ENCODE measurements at regions not wholly inside any gene's neighbourhood (a gene's known extent, or its start where the extent isn't known, plus 50 kb on each side); places are given as distances from the start of the nearest gene placed in this dataset.

DNA sequence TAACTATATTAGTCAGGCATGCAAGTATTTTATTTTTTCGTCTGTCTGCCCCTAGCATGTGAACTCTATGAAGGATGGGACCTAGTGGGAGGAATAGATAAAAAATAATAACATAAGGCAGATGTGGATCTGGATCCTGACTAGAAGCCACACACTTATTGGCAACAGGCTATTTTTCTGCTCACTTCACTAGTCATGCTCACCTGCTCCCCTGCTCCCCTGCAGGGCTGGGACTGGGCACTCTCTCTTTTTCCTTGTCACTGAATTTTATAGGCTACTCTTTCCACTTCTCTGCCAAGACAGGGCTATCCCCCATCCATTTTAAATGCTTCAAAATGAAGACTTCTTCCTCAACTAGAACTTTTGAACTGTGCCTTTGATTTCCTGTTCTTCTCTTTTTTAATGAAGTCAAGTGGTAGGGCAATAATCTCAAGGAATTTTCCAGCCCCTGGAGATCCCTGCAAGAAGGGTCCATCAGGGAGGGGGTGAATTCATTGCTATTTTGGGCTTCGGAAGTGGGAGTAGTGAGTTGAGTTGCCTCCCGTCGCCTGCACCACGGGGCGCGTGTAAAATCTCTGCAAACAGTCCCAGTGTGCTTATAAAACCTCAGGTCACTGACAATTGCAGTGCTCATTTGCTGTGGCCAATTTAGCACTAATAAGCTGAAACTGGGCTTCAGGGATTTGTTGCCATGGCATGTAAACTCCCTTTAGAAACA is 156.7 kb upstream of the NPVF start:
- no peak overlapping the region for H3K4me3 ChIP-seq (ENCODE audit: low read depth in 1 of 2, low read length in 2 of 2)
- DNase-seq (no peak), ATAC-seq (ENCODE audit: insufficient read depth, low read depth) (no peak)
- H3K4me1 ChIP-seq (ENCODE audit: insufficient read depth, low read length): no peaks in the 10 kb centered on the region
- H4K20me1 ChIP-seq (ENCODE audit: insufficient read depth, low read length): no peaks in the 10 kb centered on the region
- peaks cover 12% of the 10 kb centered on the region for H3K27me3 ChIP-seq (ENCODE audit: insufficient read depth, low read length, poor library complexity)
- TF ChIP-seq, protein P1, sequence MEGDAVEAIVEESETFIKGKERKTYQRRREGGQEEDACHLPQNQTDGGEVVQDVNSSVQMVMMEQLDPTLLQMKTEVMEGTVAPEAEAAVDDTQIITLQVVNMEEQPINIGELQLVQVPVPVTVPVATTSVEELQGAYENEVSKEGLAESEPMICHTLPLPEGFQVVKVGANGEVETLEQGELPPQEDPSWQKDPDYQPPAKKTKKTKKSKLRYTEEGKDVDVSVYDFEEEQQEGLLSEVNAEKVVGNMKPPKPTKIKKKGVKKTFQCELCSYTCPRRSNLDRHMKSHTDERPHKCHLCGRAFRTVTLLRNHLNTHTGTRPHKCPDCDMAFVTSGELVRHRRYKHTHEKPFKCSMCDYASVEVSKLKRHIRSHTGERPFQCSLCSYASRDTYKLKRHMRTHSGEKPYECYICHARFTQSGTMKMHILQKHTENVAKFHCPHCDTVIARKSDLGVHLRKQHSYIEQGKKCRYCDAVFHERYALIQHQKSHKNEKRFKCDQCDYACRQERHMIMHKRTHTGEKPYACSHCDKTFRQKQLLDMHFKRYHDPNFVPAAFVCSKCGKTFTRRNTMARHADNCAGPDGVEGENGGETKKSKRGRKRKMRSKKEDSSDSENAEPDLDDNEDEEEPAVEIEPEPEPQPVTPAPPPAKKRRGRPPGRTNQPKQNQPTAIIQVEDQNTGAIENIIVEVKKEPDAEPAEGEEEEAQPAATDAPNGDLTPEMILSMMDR (IDR thresholded peaks at IDR 0.05; ENCODE audit: borderline replicate concordance, extremely low read depth, low read length, poor library complexity, severe bottlenecking): no peak
- no peak for TF ChIP-seq EZH2 (IDR thresholded peaks at IDR 0.05; ENCODE audit: borderline replicate concordance, low read depth, low read length, severe bottlenecking)
- H3K27ac ChIP-seq (ENCODE audit: low read length): no peak overlapping the region
- no peak overlapping the region for H3K4me2 ChIP-seq (ENCODE audit: insufficient read depth, low read length)
- H3K79me2 ChIP-seq (ENCODE audit: insufficient read depth, low read length): no peaks in the 10 kb centered on the region
- H3K9ac ChIP-seq (ENCODE audit: low read depth, low read length): no peak overlapping the region
- no peaks in the 10 kb centered on the region for H3K36me3 ChIP-seq (ENCODE audit: insufficient read depth, low read length)
- no peak overlapping the region for H2AFZ ChIP-seq (ENCODE audit: low read depth, low read length)
- no peaks in the 10 kb centered on the region for H3K9me3 ChIP-seq (ENCODE audit: insufficient read depth, low read length, severe bottlenecking)

- Histone ChIP-seq H3K4me1 (ENCODE audit: insufficient read depth, low read length) (no peaks in the 10 kb centered on the region), H3K4me3 (ENCODE audit: low read depth in 1 of 2, low read length in 2 of 2) (no peak overlapping the region), H3K9ac (ENCODE audit: low read depth, low read length) (no peak overlapping the region), H4K20me1 (ENCODE audit: insufficient read depth, low read length) (no peaks in the 10 kb centered on the region), H3K36me3 (ENCODE audit: insufficient read depth, low read length) (no peaks in the 10 kb centered on the region), H2AFZ (ENCODE audit: low read depth, low read length) (no peak overlapping the region), H3K27me3 (ENCODE audit: insufficient read depth, low read length, poor library complexity) (peaks cover 12% of the 10 kb centered on the region), H3K9me3 (ENCODE audit: insufficient read depth, low read length, severe bottlenecking) (no peaks in the 10 kb centered on the region), H3K79me2 (ENCODE audit: insufficient read depth, low read length) (no peaks in the 10 kb centered on the region), H3K4me2 (ENCODE audit: insufficient read depth, low read length) (no peak overlapping the region), H3K27ac (ENCODE audit: low read length) (no peak overlapping the region)
- no peak for TF ChIP-seq EZH2 (IDR thresholded peaks at IDR 0.05; ENCODE audit: borderline replicate concordance, low read depth, low read length, severe bottlenecking)
- TF ChIP-seq, protein P1 (IDR thresholded peaks at IDR 0.05; ENCODE audit: borderline replicate concordance, extremely low read depth, low read length, poor library complexity, severe bottlenecking): no peak
- no peak for DNase-seq
- ATAC-seq (ENCODE audit: insufficient read depth, low read depth): no peak
These were observed 157.3 kb upstream of the NPVF start for GRCh38 chr7:25385506-25386136.

GRCh38 chr7:25386311-25386744 is 158.0 kb upstream of the NPVF start:
- DNase-seq (no peak), ATAC-seq (ENCODE audit: insufficient read depth, low read depth) (no peak)
- Histone ChIP-seq H3K4me3 (ENCODE audit: low read depth in 1 of 2, low read length in 2 of 2) (no peak overlapping the region), H3K4me1 (ENCODE audit: insufficient read depth, low read length) (no peaks in the 10 kb centered on the region), H3K36me3 (ENCODE audit: insufficient read depth, low read length) (no peaks in the 10 kb centered on the region), H3K9me3 (ENCODE audit: insufficient read depth, low read length, severe bottlenecking) (no peaks in the 10 kb centered on the region), H3K4me2 (ENCODE audit: insufficient read depth, low read length) (no peak overlapping the region), H2AFZ (ENCODE audit: low read depth, low read length) (no peak overlapping the region), H3K27ac (ENCODE audit: low read length) (no peak overlapping the region), H3K79me2 (ENCODE audit: insufficient read depth, low read length) (no peaks in the 10 kb centered on the region), H3K9ac (ENCODE audit: low read depth, low read length) (no peak overlapping the region), H4K20me1 (ENCODE audit: insufficient read depth, low read length) (no peaks in the 10 kb centered on the region), H3K27me3 (ENCODE audit: insufficient read depth, low read length, poor library complexity) (peaks cover 12% of the 10 kb centered on the region)
- TF ChIP-seq EZH2 (IDR thresholded peaks at IDR 0.05; ENCODE audit: borderline replicate concordance, low read depth, low read length, severe bottlenecking): no peak
- TF ChIP-seq, protein P1 (IDR thresholded peaks at IDR 0.05; ENCODE audit: borderline replicate concordance, extremely low read depth, low read length, poor library complexity, severe bottlenecking): no peak
